ENCODE measurements at regions not wholly inside any gene's neighbourhood (a gene's known extent, or its start where the extent isn't known, plus 50 kb on each side); places are given as distances from the start of the nearest gene placed in this dataset.

GRCh38 chr19:16025108-16026101 is 50.9 kb upstream of the TPM4 start:
- no peaks in the 10 kb centered on the region for H3K9me3 ChIP-seq (ENCODE audit: low read depth)
- DNase-seq (ENCODE audit: low read depth in 1 of 2, low spot score in 1 of 2) = peak in 1 of 2 donors; percentile 59

GRCh38 chr19:16026131-16026530 is 50.2 kb upstream of the TPM4 start:
- H3K36me3 ChIP-seq = no peaks in the 10 kb centered on the region
- H3K4me3 ChIP-seq = no peak overlapping the region
- no peaks in the 10 kb centered on the region for H3K27me3 ChIP-seq
- DNase-seq (ENCODE audit: low read depth in 1 of 2, low spot score in 1 of 2) = no peak
- no peaks in the 10 kb centered on the region for H3K4me1 ChIP-seq (ENCODE audit: low read depth)
- H3K9me3 ChIP-seq (ENCODE audit: low read depth) = no peaks in the 10 kb centered on the region
- no peak overlapping the region for H3K27ac ChIP-seq
- TF ChIP-seq CTCF (IDR thresholded peaks at IDR 0.05; ENCODE audit: low read depth, low read length) = no peak

More at GRCh38 chr19:16025108-16026101, 50.9 kb upstream of the TPM4 start:
- Histone ChIP-seq H3K27me3 (no peaks in the 10 kb centered on the region), H3K4me1 (ENCODE audit: low read depth) (no peaks in the 10 kb centered on the region), H3K36me3 (no peaks in the 10 kb centered on the region), H3K4me3 (no peak overlapping the region), H3K27ac (no peak overlapping the region)
- TF ChIP-seq CTCF (IDR thresholded peaks at IDR 0.05; ENCODE audit: low read depth, low read length) = peak; percentile 61

Measured in cardiac muscle cell (in vitro differentiated cells and primary cell).